ENCODE measurements at regions not wholly inside any gene's neighbourhood (a gene's known extent, or its start where the extent isn't known, plus 50 kb on each side); places are given as distances from the start of the nearest gene placed in this dataset.

DNA sequence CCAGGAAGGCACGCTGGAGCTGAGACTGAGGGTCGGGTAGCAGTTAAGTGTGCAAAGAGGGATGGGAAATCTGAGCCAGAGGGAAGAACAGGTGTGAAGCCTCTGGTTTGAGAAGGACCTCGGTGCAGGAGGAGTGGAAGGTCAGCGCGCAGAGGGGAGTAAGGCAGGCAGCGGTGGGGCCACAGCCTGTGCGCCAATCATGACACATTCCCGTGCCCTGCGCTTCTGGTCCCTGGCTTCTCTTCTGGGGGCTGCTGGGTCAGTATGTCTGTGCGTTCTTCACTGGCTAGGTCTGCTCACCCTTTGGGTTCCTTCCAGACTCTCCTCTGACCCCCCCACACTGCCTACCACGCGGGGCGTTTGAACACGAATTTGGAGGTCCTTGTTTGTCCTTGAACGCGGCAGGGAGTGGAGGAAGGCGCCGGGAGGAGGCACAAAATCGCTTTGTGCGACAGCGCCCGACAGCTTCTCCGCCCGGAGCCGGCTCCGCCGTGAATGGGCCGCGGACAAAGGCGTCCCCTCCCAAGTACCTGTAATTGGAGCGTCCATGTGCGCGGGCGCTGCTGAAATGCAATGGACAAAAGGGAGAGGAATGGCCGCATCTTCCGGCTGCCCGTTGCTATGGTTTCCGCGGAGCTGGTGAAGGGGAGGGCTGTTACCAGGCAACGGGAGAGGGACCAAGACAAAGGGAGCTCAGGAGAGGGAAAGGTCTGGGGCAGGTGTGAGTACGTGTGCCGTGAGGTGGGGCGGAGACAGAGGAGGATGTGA is 207.2 kb upstream of the SRRM4 start (continued):
- TF ChIP-seq, protein P1, sequence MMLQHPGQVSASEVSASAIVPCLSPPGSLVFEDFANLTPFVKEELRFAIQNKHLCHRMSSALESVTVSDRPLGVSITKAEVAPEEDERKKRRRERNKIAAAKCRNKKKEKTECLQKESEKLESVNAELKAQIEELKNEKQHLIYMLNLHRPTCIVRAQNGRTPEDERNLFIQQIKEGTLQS (IDR thresholded peaks at IDR 0.05; ENCODE audit: insufficient read depth, low read depth, low read length) = no peak
- TF ChIP-seq NANOG (IDR thresholded peaks at IDR 0.05; ENCODE audit: insufficient read depth, low read depth, low read length, poor library complexity, severe bottlenecking) = no peak
- TF ChIP-seq POU5F1 (IDR thresholded peaks at IDR 0.05; ENCODE audit: low read depth, low read length) = no peak
- no peak for TF ChIP-seq RBBP5 (IDR thresholded peaks at IDR 0.05; ENCODE audit: borderline replicate concordance, low read depth, low read length)
- TF ChIP-seq, protein P2, sequence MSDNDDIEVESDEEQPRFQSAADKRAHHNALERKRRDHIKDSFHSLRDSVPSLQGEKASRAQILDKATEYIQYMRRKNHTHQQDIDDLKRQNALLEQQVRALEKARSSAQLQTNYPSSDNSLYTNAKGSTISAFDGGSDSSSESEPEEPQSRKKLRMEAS (IDR thresholded peaks at IDR 0.05) = peak; percentile 92
- TF ChIP-seq, protein P3, sequence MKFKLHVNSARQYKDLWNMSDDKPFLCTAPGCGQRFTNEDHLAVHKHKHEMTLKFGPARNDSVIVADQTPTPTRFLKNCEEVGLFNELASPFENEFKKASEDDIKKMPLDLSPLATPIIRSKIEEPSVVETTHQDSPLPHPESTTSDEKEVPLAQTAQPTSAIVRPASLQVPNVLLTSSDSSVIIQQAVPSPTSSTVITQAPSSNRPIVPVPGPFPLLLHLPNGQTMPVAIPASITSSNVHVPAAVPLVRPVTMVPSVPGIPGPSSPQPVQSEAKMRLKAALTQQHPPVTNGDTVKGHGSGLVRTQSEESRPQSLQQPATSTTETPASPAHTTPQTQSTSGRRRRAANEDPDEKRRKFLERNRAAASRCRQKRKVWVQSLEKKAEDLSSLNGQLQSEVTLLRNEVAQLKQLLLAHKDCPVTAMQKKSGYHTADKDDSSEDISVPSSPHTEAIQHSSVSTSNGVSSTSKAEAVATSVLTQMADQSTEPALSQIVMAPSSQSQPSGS (IDR thresholded peaks at IDR 0.05; ENCODE audit: low read length) = no peak
- TF ChIP-seq PHF8 (conservative IDR thresholded peaks at IDR 0.05; ENCODE audit: low read depth, low read length) = peak; percentile 78
- peak; percentile 27; the same call in 1 of the 2 replicates for TF ChIP-seq NRF1 (IDR thresholded peaks at IDR 0.05; ENCODE audit: low read depth, low read length)
- peak; percentile 48 for TF ChIP-seq TBP (IDR thresholded peaks at IDR 0.05; ENCODE audit: low read depth, low read length)
- 0 out of 2 replicates have a peak, but pooled peaks have one; percentile 28 for TF ChIP-seq CREB1 (IDR thresholded peaks at IDR 0.05)
- TF ChIP-seq EP300 (IDR thresholded peaks at IDR 0.05; ENCODE audit: borderline replicate concordance in 1 of 2, low read depth in 2 of 2, low read length in 2 of 2) = 0 out of 3 replicates have a peak, but pooled peaks of 1 of the 2 experiments have one; percentile 13
- TF ChIP-seq, protein P4, sequence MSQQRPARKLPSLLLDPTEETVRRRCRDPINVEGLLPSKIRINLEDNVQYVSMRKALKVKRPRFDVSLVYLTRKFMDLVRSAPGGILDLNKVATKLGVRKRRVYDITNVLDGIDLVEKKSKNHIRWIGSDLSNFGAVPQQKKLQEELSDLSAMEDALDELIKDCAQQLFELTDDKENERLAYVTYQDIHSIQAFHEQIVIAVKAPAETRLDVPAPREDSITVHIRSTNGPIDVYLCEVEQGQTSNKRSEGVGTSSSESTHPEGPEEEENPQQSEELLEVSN (IDR thresholded peaks at IDR 0.05) = peak; percentile 69
- TF ChIP-seq YY1 (IDR thresholded peaks at IDR 0.05; ENCODE audit: low read depth, low read length) = peak; percentile 90
- TF ChIP-seq RAD21 (IDR thresholded peaks at IDR 0.05 in 1 of 2, conservative IDR thresholded peaks at IDR 0.05 in 1 of 2; ENCODE audit: low read depth in 2 of 2, low read length in 2 of 2) = no peak
- TF ChIP-seq HDAC2 (IDR thresholded peaks at IDR 0.05; ENCODE audit: borderline replicate concordance in 1 of 2, low read depth in 2 of 2, low read length in 2 of 2) = no peak
- no peak for TF ChIP-seq RNF2 (IDR thresholded peaks at IDR 0.05; ENCODE audit: borderline replicate concordance, low read depth, low read length, missing control alignments, poor library complexity, severe bottlenecking)
- peak; percentile 62 to 92 for TF ChIP-seq POLR2A (IDR thresholded peaks at IDR 0.05; ENCODE audit: control extremely low read depth in 1 of 2, low read depth in 2 of 2, low read length in 2 of 2)
- TF ChIP-seq POLR2AphosphoS5 (IDR thresholded peaks at IDR 0.05; ENCODE audit: low read depth, low read length) = peak; percentile 68
- no peak for TF ChIP-seq RXRA (IDR thresholded peaks at IDR 0.05; ENCODE audit: insufficient read depth, low read depth, low read length)
